MM.1S (cell line): ENCODE measurements at regions not wholly inside any gene's neighbourhood (a gene's known extent, or its start where the extent isn't known, plus 50 kb on each side); places are given as distances from the start of the nearest gene placed in this dataset.

Source experiments
- DNase-seq: peaks from one replicate; pipeline ENCODE4 v3.0.0-alpha.2; 2015
- H2AFZ ChIP-seq: fragments of 300-600 bp; sonication (generic); 2 replicates; pipeline ENCODE4 v1.6.0; 2016; ENCODE audit warnings: antibody characterized with exemption, low read length
- H3F3A ChIP-seq: fragments of 300-600 bp; sonication (generic); 2 replicates; pipeline ENCODE4 v1.6.1; 2016; ENCODE audit warnings: mild to moderate bottlenecking, antibody characterized with exemption, low read length, moderate library complexity, mixed read lengths; ENCODE audit not compliant: insufficient read depth
- H3K27ac ChIP-seq: fragments of 300-600 bp; sonication (generic); 2 replicates; pipeline ENCODE4 v1.5.1; 2016; ENCODE audit warnings: mild to moderate bottlenecking, low read length
- H3K27me3 ChIP-seq: fragments of 300-600 bp; sonication (generic); replicated peaks from 2 replicates; pipeline ENCODE4 v1.6.0; 2016; ENCODE audit warnings: low read length; ENCODE audit not compliant: insufficient read depth
- H3K36me3 ChIP-seq: fragments of 300-600 bp; sonication (generic); replicated peaks from 2 replicates; pipeline ENCODE4 v1.6.1; 2016; ENCODE audit warnings: mild to moderate bottlenecking, low read length, mixed read lengths; ENCODE audit not compliant: insufficient read depth
- H3K4me1 ChIP-seq: fragments of 300-600 bp; sonication (generic); 2 replicates; pipeline ENCODE4 v1.6.1; 2016; ENCODE audit warnings: low read length, mixed read lengths
- H3K4me2 ChIP-seq: fragments of 300-600 bp; sonication (generic); 2 replicates; pipeline ENCODE4 v1.6.0; 2016; ENCODE audit warnings: low read depth, low read length
- H3K4me3 ChIP-seq: fragments of 300-600 bp; sonication (generic); 2 replicates; pipeline ENCODE4 v1.5.1; 2016; ENCODE audit warnings: low read length, mixed read lengths
- H3K79me2 ChIP-seq: fragments of 300-600 bp; sonication (generic); 2 replicates; pipeline ENCODE4 v1.6.1; 2016; ENCODE audit warnings: mixed run types, low read length, mixed read lengths
- H3K9ac ChIP-seq: fragments of 300-600 bp; sonication (generic); 2 replicates; pipeline ENCODE4 v1.6.1; 2016; ENCODE audit warnings: low read length, mixed read lengths
- H3K9me2 ChIP-seq: fragments of 300-600 bp; sonication (generic); replicated peaks from 2 replicates; pipeline ENCODE4 v1.6.1; 2016; ENCODE audit warnings: mild to moderate bottlenecking, low read length, mixed read lengths; ENCODE audit not compliant: insufficient read depth
- H3K9me3 ChIP-seq: fragments of 300-600 bp; sonication (generic); replicated peaks from 2 replicates; pipeline ENCODE4 v1.6.1; 2016; ENCODE audit warnings: mild to moderate bottlenecking, low read length, mixed read lengths; ENCODE audit not compliant: insufficient read depth
- H4K20me1 ChIP-seq: fragments of 300-600 bp; sonication (generic); 2 replicates; pipeline ENCODE4 v1.6.1; 2016; ENCODE audit warnings: mild to moderate bottlenecking, low read length, moderate library complexity, mixed read lengths; ENCODE audit not compliant: insufficient read depth
- EZH2 ChIP-seq: fragments of 300-600 bp; sonication (generic); optimal IDR thresholded peaks from 2 replicates; pipeline ENCODE3; 2017; ENCODE audit warnings: low read depth, mild to moderate bottlenecking, antibody characterized with exemption, low read length, mixed read lengths
- EZH2phosphoT487 ChIP-seq: fragments of 300-600 bp; sonication (generic); IDR thresholded peaks from 2 replicates; pipeline ENCODE4 v1.6.1; 2018; ENCODE audit warnings: antibody characterized with exemption, low read length
- TF ChIP-seq, protein P1 (sequence below): fragments of 300-600 bp; sonication (generic); IDR thresholded peaks from 2 replicates; pipeline ENCODE4 v1.5.1; 2016; ENCODE audit warnings: antibody characterized with exemption, low read length, mixed read lengths

DNA sequence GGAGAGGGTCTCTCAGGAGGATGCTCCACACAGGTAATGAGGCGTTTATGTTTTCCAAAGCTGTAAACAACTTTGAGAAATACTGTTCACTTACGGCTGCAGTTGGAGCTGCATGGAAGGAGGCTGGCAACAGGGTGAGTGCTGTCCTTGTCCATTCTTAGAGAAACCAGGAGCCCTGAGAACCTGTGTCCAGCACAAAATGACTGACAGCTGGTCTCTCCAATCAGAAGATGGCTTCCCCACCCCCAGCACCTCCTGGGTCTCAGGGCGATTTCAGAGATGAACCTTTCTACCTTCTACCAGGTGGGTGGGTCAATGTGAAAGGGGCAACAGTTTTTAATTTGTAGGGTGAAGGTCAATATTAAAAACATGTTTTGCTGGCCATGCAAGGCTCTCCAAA, 353.6 kb downstream of the NPHP4 start:
- Histone ChIP-seq H3K4me3 (no peak overlapping the region), H3K9me3 (no peaks in the 10 kb centered on the region), H3K79me2 (no peaks in the 10 kb centered on the region), H3K36me3 (no peaks in the 10 kb centered on the region), H3F3A (no peaks in the 10 kb centered on the region), H3K4me2 (no peak overlapping the region), H4K20me1 (no peaks in the 10 kb centered on the region), H3K4me1 (no peaks in the 10 kb centered on the region), H2AFZ (no peak overlapping the region), H3K27me3 (peaks cover 84% of the 10 kb centered on the region), H3K27ac (no peak overlapping the region), H3K9ac (no peak overlapping the region), H3K9me2 (no peaks in the 10 kb centered on the region)
- TF ChIP-seq, protein P1, sequence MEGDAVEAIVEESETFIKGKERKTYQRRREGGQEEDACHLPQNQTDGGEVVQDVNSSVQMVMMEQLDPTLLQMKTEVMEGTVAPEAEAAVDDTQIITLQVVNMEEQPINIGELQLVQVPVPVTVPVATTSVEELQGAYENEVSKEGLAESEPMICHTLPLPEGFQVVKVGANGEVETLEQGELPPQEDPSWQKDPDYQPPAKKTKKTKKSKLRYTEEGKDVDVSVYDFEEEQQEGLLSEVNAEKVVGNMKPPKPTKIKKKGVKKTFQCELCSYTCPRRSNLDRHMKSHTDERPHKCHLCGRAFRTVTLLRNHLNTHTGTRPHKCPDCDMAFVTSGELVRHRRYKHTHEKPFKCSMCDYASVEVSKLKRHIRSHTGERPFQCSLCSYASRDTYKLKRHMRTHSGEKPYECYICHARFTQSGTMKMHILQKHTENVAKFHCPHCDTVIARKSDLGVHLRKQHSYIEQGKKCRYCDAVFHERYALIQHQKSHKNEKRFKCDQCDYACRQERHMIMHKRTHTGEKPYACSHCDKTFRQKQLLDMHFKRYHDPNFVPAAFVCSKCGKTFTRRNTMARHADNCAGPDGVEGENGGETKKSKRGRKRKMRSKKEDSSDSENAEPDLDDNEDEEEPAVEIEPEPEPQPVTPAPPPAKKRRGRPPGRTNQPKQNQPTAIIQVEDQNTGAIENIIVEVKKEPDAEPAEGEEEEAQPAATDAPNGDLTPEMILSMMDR: no peak
- DNase-seq: no peak

DNA sequence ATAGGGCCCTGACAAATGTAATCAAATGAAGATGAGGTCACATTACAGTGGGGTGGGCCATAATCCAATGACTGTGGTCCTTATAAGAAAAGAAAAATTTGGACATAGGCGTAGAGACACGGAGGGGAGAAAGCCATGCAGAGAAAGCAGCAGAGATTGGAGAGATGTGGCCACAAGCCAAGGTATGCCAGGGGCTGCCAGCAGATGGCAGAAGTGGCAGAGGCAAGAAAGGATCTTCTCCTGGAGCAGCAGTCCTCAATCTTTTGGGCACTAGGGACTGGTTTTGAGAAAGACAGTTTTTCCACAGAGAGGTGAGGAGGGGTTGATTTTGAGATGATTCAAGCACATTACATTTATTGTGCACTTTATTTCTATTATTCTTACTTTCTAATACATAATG, 355.1 kb downstream of the NPHP4 start:
- no peaks in the 10 kb centered on the region for H4K20me1 ChIP-seq
- no peaks in the 10 kb centered on the region for H3K9me2 ChIP-seq
- H3K27ac ChIP-seq: no peak overlapping the region
- H3K4me3 ChIP-seq: no peak overlapping the region
- H3K36me3 ChIP-seq: no peaks in the 10 kb centered on the region
- H3K79me2 ChIP-seq: no peaks in the 10 kb centered on the region
- no peaks in the 10 kb centered on the region for H3K4me1 ChIP-seq
- H3K4me2 ChIP-seq: no peak overlapping the region
- H3F3A ChIP-seq: no peaks in the 10 kb centered on the region
- no peaks in the 10 kb centered on the region for H3K9me3 ChIP-seq
- TF ChIP-seq, protein P1: peak; percentile 38
- TF ChIP-seq EZH2phosphoT487: no peak
- H3K27me3 ChIP-seq: peaks cover 90% of the 10 kb centered on the region
- H2AFZ ChIP-seq: no peak overlapping the region
- no peak overlapping the region for H3K9ac ChIP-seq
- no peak for DNase-seq

DNA sequence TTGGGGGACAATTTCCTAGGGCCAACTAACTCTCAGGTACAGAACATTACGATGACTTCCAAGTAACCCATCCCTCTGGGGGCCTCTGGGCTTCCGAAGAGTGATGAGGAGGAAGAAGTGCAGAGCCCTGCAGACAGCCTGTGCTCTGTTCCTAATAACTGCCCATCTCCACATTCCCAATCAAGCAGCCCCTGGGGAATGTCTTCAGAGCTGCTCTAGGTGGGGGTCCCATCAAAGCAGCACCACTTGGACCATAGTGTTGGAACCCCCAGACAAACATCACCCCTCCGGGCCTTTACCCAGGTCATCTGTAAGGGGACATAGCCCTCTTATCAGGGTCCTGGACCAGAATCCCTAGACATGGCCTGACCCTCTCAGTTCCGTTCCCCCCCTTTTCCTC, 357.3 kb downstream of the NPHP4 start:
- H2AFZ ChIP-seq: no peak overlapping the region
- no peaks in the 10 kb centered on the region for H3K36me3 ChIP-seq
- H3K9me3 ChIP-seq: no peaks in the 10 kb centered on the region
- H3K9ac ChIP-seq: no peak overlapping the region
- H3K9me2 ChIP-seq: no peaks in the 10 kb centered on the region
- DNase-seq: no peak
- H3K79me2 ChIP-seq: no peaks in the 10 kb centered on the region
- H3K4me3 ChIP-seq: no peak overlapping the region
- no peaks in the 10 kb centered on the region for H3K4me1 ChIP-seq
- peaks cover 89% of the 10 kb centered on the region for H3K27me3 ChIP-seq
- H3K4me2 ChIP-seq: no peak overlapping the region
- no peaks in the 10 kb centered on the region for H3F3A ChIP-seq
- H4K20me1 ChIP-seq: no peaks in the 10 kb centered on the region
- no peak overlapping the region for H3K27ac ChIP-seq
- TF ChIP-seq, protein P1: no peak
- TF ChIP-seq EZH2 (no peak), EZH2phosphoT487 (no peak)

DNA sequence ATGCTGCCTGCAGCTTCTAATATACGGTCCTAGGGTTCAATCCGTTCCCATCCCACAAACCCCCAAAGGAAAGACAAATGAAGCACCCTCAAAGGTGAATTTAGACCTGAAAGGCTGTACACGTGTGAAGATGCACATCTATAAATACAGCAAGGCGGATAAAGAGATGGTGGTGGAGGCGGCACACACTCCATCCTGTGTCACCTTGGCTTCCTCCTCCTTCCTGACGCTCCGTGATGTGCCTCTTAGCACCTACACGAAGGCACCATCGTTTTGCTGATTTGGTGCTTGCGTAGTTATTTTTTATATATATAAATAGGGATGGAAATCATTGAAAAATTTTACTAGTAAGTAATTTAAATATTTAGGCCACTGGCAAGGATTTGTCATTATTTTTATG, 359.4 kb downstream of the NPHP4 start:
- Histone ChIP-seq H3K27me3 (peaks cover 89% of the 10 kb centered on the region), H3K27ac (no peak overlapping the region), H3K4me2 (no peak overlapping the region), H3K4me3 (no peak overlapping the region), H3K36me3 (no peaks in the 10 kb centered on the region), H3K9ac (no peak overlapping the region), H3F3A (no peaks in the 10 kb centered on the region), H3K79me2 (no peaks in the 10 kb centered on the region), H3K9me3 (no peaks in the 10 kb centered on the region), H2AFZ (no peak overlapping the region), H3K9me2 (no peaks in the 10 kb centered on the region), H4K20me1 (no peaks in the 10 kb centered on the region), H3K4me1 (no peaks in the 10 kb centered on the region)
- no peak for TF ChIP-seq EZH2phosphoT487
- TF ChIP-seq EZH2: no peak
- TF ChIP-seq, protein P1: no peak
- DNase-seq: no peak
